ENCODE measurements at regions not wholly inside any gene's neighbourhood (a gene's known extent, or its start where the extent isn't known, plus 50 kb on each side); places are given as distances from the start of the nearest gene placed in this dataset.

GRCh38 chr11:39294648-39295047 lies 2164.8 kb downstream of the LRRC4C start:
- TF ChIP-seq GABPA (IDR thresholded peaks at IDR 0.05; ENCODE audit: low read depth) (no peak), REST (IDR thresholded peaks at IDR 0.05; ENCODE audit: insufficient replicate concordance, low read depth) (no peak), POLR2AphosphoS5 (IDR thresholded peaks at IDR 0.05; ENCODE audit: low read depth) (no peak), CTCF (IDR thresholded peaks at IDR 0.05; ENCODE audit: insufficient read depth, low read length) (no peak), SPI1 (IDR thresholded peaks at IDR 0.05; ENCODE audit: borderline replicate concordance, low read depth) (no peak)
- no peak for DNase-seq (ENCODE audit: low read depth in 1 of 2, low spot score in 1 of 2)
- Histone ChIP-seq H3K4me3 (replicated peaks; ENCODE audit: insufficient read depth, low read length) (no peak overlapping the region), H3K27ac (replicated peaks) (no peak overlapping the region), H3K27me3 (ENCODE audit: insufficient read depth, poor library complexity, severe bottlenecking) (no peaks in the 10 kb centered on the region)

- no peak for DNase-seq (ENCODE audit: low read depth in 1 of 2, low spot score in 1 of 2)
- H3K27me3 ChIP-seq (ENCODE audit: insufficient read depth, poor library complexity, severe bottlenecking) = no peaks in the 10 kb centered on the region
- no peak for TF ChIP-seq SPI1 (IDR thresholded peaks at IDR 0.05; ENCODE audit: borderline replicate concordance, low read depth)
- no peak for TF ChIP-seq POLR2AphosphoS5 (IDR thresholded peaks at IDR 0.05; ENCODE audit: low read depth)
- no peak for TF ChIP-seq CTCF (IDR thresholded peaks at IDR 0.05; ENCODE audit: insufficient read depth, low read length)
- TF ChIP-seq GABPA (IDR thresholded peaks at IDR 0.05; ENCODE audit: low read depth) = no peak
- no peak for TF ChIP-seq REST (IDR thresholded peaks at IDR 0.05; ENCODE audit: insufficient replicate concordance, low read depth)
- H3K4me3 ChIP-seq (replicated peaks; ENCODE audit: insufficient read depth, low read length) = no peak overlapping the region
- H3K27ac ChIP-seq (replicated peaks) = no peak overlapping the region
Observed at GRCh38 chr11:39288011-39288410, 2171.4 kb downstream of the LRRC4C start.

- TF ChIP-seq REST (IDR thresholded peaks at IDR 0.05; ENCODE audit: insufficient replicate concordance, low read depth) = no peak
- no peak for TF ChIP-seq GABPA (IDR thresholded peaks at IDR 0.05; ENCODE audit: low read depth)
- no peak for TF ChIP-seq CTCF (IDR thresholded peaks at IDR 0.05; ENCODE audit: insufficient read depth, low read length)
- no peak for TF ChIP-seq SPI1 (IDR thresholded peaks at IDR 0.05; ENCODE audit: borderline replicate concordance, low read depth)
- no peak for TF ChIP-seq POLR2AphosphoS5 (IDR thresholded peaks at IDR 0.05; ENCODE audit: low read depth)
- H3K27ac ChIP-seq (replicated peaks) = no peak overlapping the region
- no peak for DNase-seq (ENCODE audit: low read depth in 1 of 2, low spot score in 1 of 2)
- H3K27me3 ChIP-seq (ENCODE audit: insufficient read depth, poor library complexity, severe bottlenecking) = no peaks in the 10 kb centered on the region
- H3K4me3 ChIP-seq (replicated peaks; ENCODE audit: insufficient read depth, low read length) = no peak overlapping the region
Observed at GRCh38 chr11:39268176-39268690, 2191.2 kb downstream of the LRRC4C start.

All from HL-60 (cell line).